GM10248 (cell line): ENCODE measurements at regions not wholly inside any gene's neighbourhood (a gene's known extent, or its start where the extent isn't known, plus 50 kb on each side); places are given as distances from the start of the nearest gene placed in this dataset.
"Not testable (repeated sequence)": the region's sequence is repeated elsewhere in the genome, so short reads cannot be mapped to it uniquely, and the experiment has no call there.

Source experiments
- CTCF ChIA-PET: fragments of 300-600 bp; sonication (Branson Sonifier 250); formaldehyde crosslinking; extraction: SDS; loops from one replicate; lab custom pipeline; 2021; ENCODE audit warnings: antibody characterized with exemption; lab: Yijun Ruan, JAX
- POLR2A ChIA-PET: fragments of 350-650 bp; sonication (Branson Sonifier 250); formaldehyde crosslinking; extraction: SDS; loops from one replicate; lab custom pipeline; 2020; ENCODE audit warnings: antibody characterized with exemption; lab: Yijun Ruan, JAX
- DNase-seq: peaks from one replicate; pipeline ENCODE4 v3.0.0; 2012; ENCODE audit errors: extremely low spot score
- CTCF ChIP-seq: IDR thresholded peaks from 2 replicates; pipeline ENCODE4 v1.5.1; 2012; ENCODE audit warnings: mild to moderate bottlenecking, low read depth; ENCODE audit errors: extremely low read depth, missing control alignments, control extremely low read depth

DNA sequence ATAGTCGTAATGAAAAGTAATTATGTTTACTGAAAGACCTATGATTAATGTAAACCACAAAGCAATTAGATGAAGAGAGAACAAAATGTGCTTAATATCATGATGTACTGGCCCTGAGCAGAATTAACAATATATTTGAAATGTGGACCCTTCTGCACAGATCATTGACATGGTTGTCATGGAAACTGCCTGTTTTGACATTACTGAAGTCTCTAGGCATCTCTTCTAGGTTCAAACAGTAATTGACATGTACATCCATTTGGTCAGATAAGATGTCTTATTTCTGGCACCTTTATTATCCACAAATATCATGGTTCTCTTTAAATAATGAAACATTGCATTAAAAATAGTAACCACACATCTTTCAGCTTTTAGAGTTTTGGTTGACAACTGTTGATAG is 251.7 kb upstream of the GNPDA2 start:
- ChIA-PET CTCF (no interaction called here), POLR2A (no interaction called here)
- no peak for DNase-seq
- no peak for TF ChIP-seq CTCF

- POLR2A ChIA-PET, result no interaction called here
- CTCF ChIA-PET, result no interaction called here
- no peak for TF ChIP-seq CTCF
- DNase-seq, result no peak
Measured at GRCh38 chr4:44965435-44966095, 239.2 kb upstream of the GNPDA2 start.

DNA sequence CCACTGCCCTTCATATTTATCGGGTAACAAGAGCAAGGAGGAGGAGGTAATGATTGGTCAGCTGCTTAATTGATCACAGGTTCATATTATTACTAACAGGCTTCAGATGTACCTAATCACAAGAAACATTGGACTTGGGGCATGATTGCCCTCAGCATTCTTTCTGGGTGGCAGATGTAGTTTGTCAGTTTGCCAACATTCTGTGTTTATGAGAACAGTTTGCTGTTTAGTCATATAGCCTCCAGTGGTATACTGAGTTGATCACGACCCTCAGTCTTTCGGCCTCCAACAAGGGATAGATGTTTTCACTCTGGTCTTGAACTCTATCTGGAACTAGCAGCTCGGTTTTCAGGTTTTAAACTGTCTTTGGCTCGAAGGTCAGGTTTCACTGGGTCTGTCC is 237.7 kb upstream of the GNPDA2 start:
- CTCF ChIA-PET, POLR2A ChIA-PET, DNase-seq: not testable (repeated sequence)

- no peak for DNase-seq
- TF ChIP-seq CTCF, result no peak
- CTCF ChIA-PET, result interaction anchor here (0.8 kb wide), 1 partner anchor 33 kb away, joined by 3 read pairs; no protein-coding TSS in a partner anchor
- POLR2A ChIA-PET, result no interaction called here
Measured at GRCh38 chr4:44961001-44961755, 234.8 kb upstream of the GNPDA2 start.

DNA sequence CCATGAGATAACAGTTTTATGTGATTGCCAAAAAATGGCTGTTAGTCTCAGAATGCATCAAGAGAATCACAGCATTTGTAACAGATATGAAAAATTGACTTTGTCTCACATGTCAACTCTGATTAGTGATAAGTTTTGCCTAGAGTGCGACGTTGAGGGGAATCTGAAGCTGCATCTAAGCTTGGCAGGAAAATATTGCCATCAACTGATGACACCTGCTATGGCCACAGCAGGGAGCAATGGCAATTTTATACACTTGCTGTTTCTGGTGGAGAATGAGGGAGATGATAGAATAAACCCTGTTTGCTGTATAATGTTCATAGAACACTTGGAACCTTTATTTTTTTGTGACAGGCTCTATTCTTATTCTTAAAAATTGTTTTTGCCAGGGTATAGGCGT is 205.4 kb upstream of the GNPDA2 start:
- CTCF ChIA-PET, result no interaction called here
- no peak for TF ChIP-seq CTCF
- DNase-seq, result no peak
- POLR2A ChIA-PET, result no interaction called here

DNA sequence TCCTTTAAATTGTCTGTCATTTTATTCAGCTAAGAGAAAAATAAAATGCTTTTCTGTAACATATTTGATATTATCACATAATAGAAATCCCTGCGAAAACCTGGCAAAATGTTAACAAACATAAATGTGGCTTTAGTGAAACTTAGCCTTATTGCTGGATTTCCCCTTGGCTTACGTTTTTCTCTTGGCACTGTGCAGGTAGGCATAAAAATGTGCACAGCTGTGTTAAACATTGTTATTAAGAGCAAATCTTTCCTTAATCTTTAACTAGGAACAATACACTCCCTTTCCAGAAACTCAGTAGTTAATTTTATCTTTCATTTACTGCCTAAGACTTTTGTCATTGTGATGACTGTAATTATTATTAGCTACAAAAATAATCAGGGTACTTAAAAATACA is 202.4 kb upstream of the GNPDA2 start:
- CTCF ChIA-PET, result interaction anchor here (0.8 to 2.4 kb wide), 16 partner anchors 11 to 1719 kb away, joined by 3 to 15 read pairs (median 4); no protein-coding TSS in a partner anchor
- POLR2A ChIA-PET, result no interaction called here
- no peak for DNase-seq
- no peak for TF ChIP-seq CTCF
